LNCAP (cell line): ENCODE measurements at regions not wholly inside any gene's neighbourhood (a gene's known extent, or its start where the extent isn't known, plus 50 kb on each side); places are given as distances from the start of the nearest gene placed in this dataset.

Experiments
- CTCF ChIP-seq: fragments of 450-650 bp; IDR thresholded peaks from 2 replicates; pipeline ENCODE4 v1.5.1; 2017; ENCODE audit warnings: mild to moderate bottlenecking

- no peak for TF ChIP-seq CTCF
Measured at GRCh38 chr14:56463271-56463890, 116.2 kb upstream of the TMEM260 start.

- no peak for TF ChIP-seq CTCF
Measured at GRCh38 chr14:56471056-56471455, 108.5 kb upstream of the TMEM260 start.

- peak; percentile 89 for TF ChIP-seq CTCF
Measured at GRCh38 chr14:56474419-56475022, 105.1 kb upstream of the TMEM260 start.

- TF ChIP-seq CTCF = peak; percentile 40; the same call in 1 of the 2 replicates
Measured at GRCh38 chr14:56482310-56482911, 97.2 kb upstream of the TMEM260 start.

- peak; percentile 72 for TF ChIP-seq CTCF
Measured at GRCh38 chr14:56487090-56487667, 92.4 kb upstream of the TMEM260 start.

GRCh38 chr14:56487761-56488160, 91.8 kb upstream of the TMEM260 start:
- no peak for TF ChIP-seq CTCF

- TF ChIP-seq CTCF = no peak
Measured at GRCh38 chr14:56488306-56488705, 91.3 kb upstream of the TMEM260 start.
